HG02938 (cell line): ENCODE measurements at regions not wholly inside any gene's neighbourhood (a gene's known extent, or its start where the extent isn't known, plus 50 kb on each side); places are given as distances from the start of the nearest gene placed in this dataset.
"Not testable (repeated sequence)": the region's sequence is repeated elsewhere in the genome, so short reads cannot be mapped to it uniquely, and the experiment has no call there.

Experiments used
- ATAC-seq: cut with Tn5 transposase; IDR thresholded peaks from one replicate; pipeline ENCODE4 v1.9.1; 2021; ENCODE audit warnings: mild to moderate bottlenecking, moderate library complexity; ENCODE audit not compliant: unreplicated experiment

- ATAC-seq = no peak
Observed at GRCh38 chr18:28269750-28270149, 92.8 kb upstream of the CDH2 start.

GRCh38 chr18:28267878-28268625 is 91.1 kb upstream of the CDH2 start:
- no peak for ATAC-seq

- ATAC-seq = no peak
Observed at GRCh38 chr18:28267276-28267675, 90.3 kb upstream of the CDH2 start.

GRCh38 chr18:28256166-28256565 is 79.2 kb upstream of the CDH2 start:
- no peak for ATAC-seq

GRCh38 chr18:28248653-28249052 is 71.7 kb upstream of the CDH2 start:
- ATAC-seq = no peak

GRCh38 chr18:28240626-28241025 is 63.7 kb upstream of the CDH2 start:
- ATAC-seq = not testable (repeated sequence)

- no peak for ATAC-seq
Observed at GRCh38 chr18:28236487-28236886, 59.6 kb upstream of the CDH2 start.
